ENCODE measurements at regions not wholly inside any gene's neighbourhood (a gene's known extent, or its start where the extent isn't known, plus 50 kb on each side); places are given as distances from the start of the nearest gene placed in this dataset.

DNA sequence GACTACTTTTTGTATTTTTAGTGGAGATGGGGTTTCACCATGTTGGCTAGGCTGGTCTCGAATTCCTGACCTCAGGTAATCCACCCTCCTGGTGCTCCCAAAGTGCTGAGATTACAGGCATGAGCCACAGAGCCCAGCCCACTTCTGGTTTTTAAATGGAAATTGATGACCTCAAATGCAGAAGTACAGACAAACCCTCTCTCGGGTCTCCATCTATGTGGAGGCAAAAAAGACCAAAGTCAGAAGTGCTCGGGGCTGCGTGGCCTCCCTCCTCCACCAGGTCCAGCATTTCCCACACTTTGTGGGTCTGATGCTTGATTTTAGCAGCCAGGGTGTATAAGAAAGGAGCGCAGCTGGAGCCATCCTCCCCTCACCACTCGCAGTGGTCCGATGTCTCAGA, 187.3 kb upstream of the AUTS2 start:
- TF ChIP-seq, protein P1, sequence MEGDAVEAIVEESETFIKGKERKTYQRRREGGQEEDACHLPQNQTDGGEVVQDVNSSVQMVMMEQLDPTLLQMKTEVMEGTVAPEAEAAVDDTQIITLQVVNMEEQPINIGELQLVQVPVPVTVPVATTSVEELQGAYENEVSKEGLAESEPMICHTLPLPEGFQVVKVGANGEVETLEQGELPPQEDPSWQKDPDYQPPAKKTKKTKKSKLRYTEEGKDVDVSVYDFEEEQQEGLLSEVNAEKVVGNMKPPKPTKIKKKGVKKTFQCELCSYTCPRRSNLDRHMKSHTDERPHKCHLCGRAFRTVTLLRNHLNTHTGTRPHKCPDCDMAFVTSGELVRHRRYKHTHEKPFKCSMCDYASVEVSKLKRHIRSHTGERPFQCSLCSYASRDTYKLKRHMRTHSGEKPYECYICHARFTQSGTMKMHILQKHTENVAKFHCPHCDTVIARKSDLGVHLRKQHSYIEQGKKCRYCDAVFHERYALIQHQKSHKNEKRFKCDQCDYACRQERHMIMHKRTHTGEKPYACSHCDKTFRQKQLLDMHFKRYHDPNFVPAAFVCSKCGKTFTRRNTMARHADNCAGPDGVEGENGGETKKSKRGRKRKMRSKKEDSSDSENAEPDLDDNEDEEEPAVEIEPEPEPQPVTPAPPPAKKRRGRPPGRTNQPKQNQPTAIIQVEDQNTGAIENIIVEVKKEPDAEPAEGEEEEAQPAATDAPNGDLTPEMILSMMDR (IDR thresholded peaks at IDR 0.05), result no peak
- TF ChIP-seq POLR2A (IDR thresholded peaks at IDR 0.05) (no peak), POLR2AphosphoS5 (IDR thresholded peaks at IDR 0.05) (no peak), EP300 (IDR thresholded peaks at IDR 0.05) (no peak)
